ENCODE measurements at regions not wholly inside any gene's neighbourhood (a gene's known extent, or its start where the extent isn't known, plus 50 kb on each side); places are given as distances from the start of the nearest gene placed in this dataset.
"Not testable (repeated sequence)": the region's sequence is repeated elsewhere in the genome, so short reads cannot be mapped to it uniquely, and the experiment has no call there.

DNA sequence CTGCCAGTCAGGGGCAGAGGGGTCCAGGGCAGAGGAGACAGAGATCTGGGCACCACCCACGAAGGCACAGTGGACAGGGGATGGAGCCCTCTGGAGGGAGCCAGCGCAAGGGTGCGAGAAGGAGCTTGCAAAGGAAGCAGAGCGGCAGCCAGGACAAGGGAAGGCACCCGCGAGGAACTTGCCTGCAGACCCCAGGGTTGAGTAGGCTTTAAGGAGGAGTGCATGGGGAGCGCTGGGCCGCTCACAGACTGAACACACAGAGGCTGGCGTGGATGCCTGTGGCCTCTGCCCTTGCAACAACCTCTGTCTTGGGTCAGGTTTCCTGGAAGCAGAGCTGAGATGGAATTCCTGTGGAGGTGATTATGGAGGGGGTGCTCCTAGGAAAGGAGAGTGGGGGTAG, 374.4 kb downstream of the CNTNAP3B start:
- not testable (repeated sequence) for H3K36me3 ChIP-seq (ENCODE audit: control insufficient read depth, insufficient read depth, low read length); H3K4me3 ChIP-seq (ENCODE audit: low read length); DNase-seq; H3K4me1 ChIP-seq (ENCODE audit: control insufficient read depth, insufficient read depth, low read length); H3K9me3 ChIP-seq (ENCODE audit: control insufficient read depth, low read depth, low read length); H3K27ac ChIP-seq (ENCODE audit: low read length); H3K27me3 ChIP-seq (ENCODE audit: control insufficient read depth, insufficient read depth, low read length)
- WGBS (ENCODE audit: insufficient coverage, low lambda C conversion rate) = no CpG with 5 or more reads among the region's 9 CpGs

- H3K9me3 ChIP-seq (ENCODE audit: control insufficient read depth, low read depth, low read length); H3K27me3 ChIP-seq (ENCODE audit: control insufficient read depth, insufficient read depth, low read length); DNase-seq; H3K4me1 ChIP-seq (ENCODE audit: control insufficient read depth, insufficient read depth, low read length); H3K27ac ChIP-seq (ENCODE audit: low read length); H3K36me3 ChIP-seq (ENCODE audit: control insufficient read depth, insufficient read depth, low read length); H3K4me3 ChIP-seq (ENCODE audit: low read length): not testable (repeated sequence)
- WGBS (ENCODE audit: insufficient coverage, low lambda C conversion rate) = no CpG with 5 or more reads among the region's 15 CpGs
Observed at GRCh38 chr9:41754403-41754802, 374.8 kb downstream of the CNTNAP3B start.

GRCh38 chr9:41741897-41742296, 387.3 kb downstream of the CNTNAP3B start:
- not testable (repeated sequence) for H3K9me3 ChIP-seq (ENCODE audit: control insufficient read depth, low read depth, low read length); H3K4me3 ChIP-seq (ENCODE audit: low read length); H3K4me1 ChIP-seq (ENCODE audit: control insufficient read depth, insufficient read depth, low read length); H3K27ac ChIP-seq (ENCODE audit: low read length); H3K36me3 ChIP-seq (ENCODE audit: control insufficient read depth, insufficient read depth, low read length); DNase-seq; H3K27me3 ChIP-seq (ENCODE audit: control insufficient read depth, insufficient read depth, low read length)
- no CpG with 5 or more reads among the region's 16 CpGs for WGBS (ENCODE audit: insufficient coverage, low lambda C conversion rate)

DNA sequence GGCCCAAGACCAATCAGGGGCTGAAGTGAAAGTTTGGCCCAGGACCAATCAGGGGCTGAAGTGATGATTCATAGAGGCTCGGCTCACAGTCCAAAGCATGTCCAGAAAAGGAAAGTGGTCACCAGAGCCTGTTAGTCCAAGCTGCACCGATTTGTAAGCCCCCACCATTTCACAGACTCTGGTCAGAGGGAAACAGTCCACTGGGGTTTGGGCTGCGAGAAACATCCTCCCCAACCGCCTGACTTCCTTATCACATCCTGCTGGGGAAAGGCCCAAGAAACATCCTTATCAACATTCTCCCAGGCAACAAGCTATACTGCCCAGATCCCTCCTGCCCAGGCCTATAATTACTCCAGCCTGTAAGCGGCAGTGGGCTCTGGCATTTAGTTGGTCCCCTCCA, 388.1 kb downstream of the CNTNAP3B start:
- H3K27ac ChIP-seq (ENCODE audit: low read length); H3K36me3 ChIP-seq (ENCODE audit: control insufficient read depth, insufficient read depth, low read length); DNase-seq; H3K4me3 ChIP-seq (ENCODE audit: low read length); H3K27me3 ChIP-seq (ENCODE audit: control insufficient read depth, insufficient read depth, low read length); H3K9me3 ChIP-seq (ENCODE audit: control insufficient read depth, low read depth, low read length); H3K4me1 ChIP-seq (ENCODE audit: control insufficient read depth, insufficient read depth, low read length): not testable (repeated sequence)
- WGBS (ENCODE audit: insufficient coverage, low lambda C conversion rate) = no CpG with 5 or more reads among the region's 5 CpGs

DNA sequence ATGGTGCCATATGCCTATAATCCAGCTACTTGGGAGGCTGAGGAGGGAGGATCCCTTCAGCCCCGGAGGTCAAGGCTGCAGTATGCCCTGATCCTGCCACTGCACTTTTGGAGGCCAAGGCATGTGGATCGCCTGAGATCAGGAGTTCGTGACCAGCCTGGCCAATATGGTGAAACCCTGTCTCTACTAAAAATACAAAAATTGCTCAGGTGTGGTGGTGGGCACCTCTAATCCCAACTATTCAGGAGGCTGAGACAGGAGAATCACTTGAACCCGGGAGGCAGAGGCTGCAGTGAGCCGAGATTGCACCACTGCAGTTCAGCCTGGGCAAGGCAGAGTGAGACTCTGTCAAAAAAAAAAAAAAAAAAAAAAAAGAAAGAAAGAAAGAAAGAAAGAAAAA, 390.5 kb downstream of the CNTNAP3B start:
- H3K27me3 ChIP-seq (ENCODE audit: control insufficient read depth, insufficient read depth, low read length); H3K9me3 ChIP-seq (ENCODE audit: control insufficient read depth, low read depth, low read length); H3K4me1 ChIP-seq (ENCODE audit: control insufficient read depth, insufficient read depth, low read length); H3K36me3 ChIP-seq (ENCODE audit: control insufficient read depth, insufficient read depth, low read length); DNase-seq; H3K4me3 ChIP-seq (ENCODE audit: low read length); H3K27ac ChIP-seq (ENCODE audit: low read length): not testable (repeated sequence)
- no CpG with 5 or more reads among the region's 5 CpGs for WGBS (ENCODE audit: insufficient coverage, low lambda C conversion rate)

- H3K27ac ChIP-seq (ENCODE audit: low read length); H3K27me3 ChIP-seq (ENCODE audit: control insufficient read depth, insufficient read depth, low read length); H3K4me1 ChIP-seq (ENCODE audit: control insufficient read depth, insufficient read depth, low read length); DNase-seq; H3K9me3 ChIP-seq (ENCODE audit: control insufficient read depth, low read depth, low read length); H3K36me3 ChIP-seq (ENCODE audit: control insufficient read depth, insufficient read depth, low read length); H3K4me3 ChIP-seq (ENCODE audit: low read length): not testable (repeated sequence)
- no CpG with 5 or more reads among the region's 13 CpGs for WGBS (ENCODE audit: insufficient coverage, low lambda C conversion rate)
Observed at GRCh38 chr9:41699190-41699589, 430.0 kb downstream of the CNTNAP3B start.

GRCh38 chr9:41697080-41697479, 432.1 kb downstream of the CNTNAP3B start:
- not testable (repeated sequence) for H3K27ac ChIP-seq (ENCODE audit: low read length); H3K9me3 ChIP-seq (ENCODE audit: control insufficient read depth, low read depth, low read length); DNase-seq; H3K4me3 ChIP-seq (ENCODE audit: low read length); H3K36me3 ChIP-seq (ENCODE audit: control insufficient read depth, insufficient read depth, low read length); H3K27me3 ChIP-seq (ENCODE audit: control insufficient read depth, insufficient read depth, low read length); H3K4me1 ChIP-seq (ENCODE audit: control insufficient read depth, insufficient read depth, low read length)
- 100% methylated on average over 1 of the region's 4 CpGs for WGBS (ENCODE audit: insufficient coverage, low lambda C conversion rate)

- H3K36me3 ChIP-seq (ENCODE audit: control insufficient read depth, insufficient read depth, low read length); H3K4me3 ChIP-seq (ENCODE audit: low read length); H3K4me1 ChIP-seq (ENCODE audit: control insufficient read depth, insufficient read depth, low read length); H3K27ac ChIP-seq (ENCODE audit: low read length); H3K9me3 ChIP-seq (ENCODE audit: control insufficient read depth, low read depth, low read length); H3K27me3 ChIP-seq (ENCODE audit: control insufficient read depth, insufficient read depth, low read length); DNase-seq: not testable (repeated sequence)
- WGBS (ENCODE audit: insufficient coverage, low lambda C conversion rate) = no CpG with 5 or more reads among the region's 23 CpGs
Observed at GRCh38 chr9:41679312-41679711, 449.9 kb downstream of the CNTNAP3B start.

GRCh38 chr9:41663497-41664036, 465.7 kb downstream of the CNTNAP3B start:
- no CpG with 5 or more reads among the region's 29 CpGs for WGBS (ENCODE audit: insufficient coverage, low lambda C conversion rate)
- H3K4me1 ChIP-seq (ENCODE audit: control insufficient read depth, insufficient read depth, low read length); H3K4me3 ChIP-seq (ENCODE audit: low read length); H3K27ac ChIP-seq (ENCODE audit: low read length); H3K27me3 ChIP-seq (ENCODE audit: control insufficient read depth, insufficient read depth, low read length); H3K36me3 ChIP-seq (ENCODE audit: control insufficient read depth, insufficient read depth, low read length); H3K9me3 ChIP-seq (ENCODE audit: control insufficient read depth, low read depth, low read length): not testable (repeated sequence)
- DNase-seq = peak; percentile 13 to 26

- not testable (repeated sequence) for DNase-seq; H3K36me3 ChIP-seq (ENCODE audit: control insufficient read depth, insufficient read depth, low read length)
Observed at GRCh38 chr9:41658706-41659105, 469.6 kb upstream of the ZNG1F start.

GRCh38 chr9:41658116-41658515, 469.0 kb upstream of the ZNG1F start:
- not testable (repeated sequence) for H3K4me1 ChIP-seq (ENCODE audit: control insufficient read depth, insufficient read depth, low read length); DNase-seq; H3K27ac ChIP-seq (ENCODE audit: low read length); H3K36me3 ChIP-seq (ENCODE audit: control insufficient read depth, insufficient read depth, low read length); H3K27me3 ChIP-seq (ENCODE audit: control insufficient read depth, insufficient read depth, low read length); H3K4me3 ChIP-seq (ENCODE audit: low read length); H3K9me3 ChIP-seq (ENCODE audit: control insufficient read depth, low read depth, low read length)
- no CpG with 5 or more reads among the region's 2 CpGs for WGBS (ENCODE audit: insufficient coverage, low lambda C conversion rate)

More at GRCh38 chr9:41658706-41659105, 469.6 kb upstream of the ZNG1F start:
- not testable (repeated sequence) for H3K4me1 ChIP-seq (ENCODE audit: control insufficient read depth, insufficient read depth, low read length); H3K27ac ChIP-seq (ENCODE audit: low read length); H3K9me3 ChIP-seq (ENCODE audit: control insufficient read depth, low read depth, low read length); H3K27me3 ChIP-seq (ENCODE audit: control insufficient read depth, insufficient read depth, low read length); H3K4me3 ChIP-seq (ENCODE audit: low read length)
- WGBS (ENCODE audit: insufficient coverage, low lambda C conversion rate) = no CpG with 5 or more reads among the region's 10 CpGs
